ENCODE measurements at regions not wholly inside any gene's neighbourhood (a gene's known extent, or its start where the extent isn't known, plus 50 kb on each side); places are given as distances from the start of the nearest gene placed in this dataset.

- Histone ChIP-seq H3K9me3 (replicated peaks; ENCODE audit: control insufficient read depth, insufficient read depth, low read length) (no peaks in the 10 kb centered on the region), H3K79me2 (ENCODE audit: control insufficient read depth, insufficient read depth, low read length) (no peaks in the 10 kb centered on the region), H3K27me3 (replicated peaks in 1 of 2; ENCODE audit: control insufficient read depth in 2 of 2, insufficient read depth in 2 of 2, low read length in 1 of 2) (no peaks in the 10 kb centered on the region), H3K27ac (ENCODE audit: control insufficient read depth, insufficient read depth) (no peak overlapping the region), H2AFZ (ENCODE audit: control insufficient read depth, low read depth, low read length) (no peak overlapping the region), H3K9ac (ENCODE audit: control insufficient read depth, insufficient read depth, low read length) (no peak overlapping the region), H4K20me1 (ENCODE audit: control insufficient read depth, insufficient read depth) (no peaks in the 10 kb centered on the region), H3K4me2 (ENCODE audit: control insufficient read depth, insufficient read depth) (no peak overlapping the region), H3K36me3 (ENCODE audit: control insufficient read depth in 2 of 2, insufficient read depth in 2 of 2, low read length in 1 of 2) (no peaks in the 10 kb centered on the region), H3K4me1 (ENCODE audit: control insufficient read depth, insufficient read depth, low read length) (no peaks in the 10 kb centered on the region), H3K4me3 (no peak overlapping the region)
- intact Hi-C loops (cut with micrococcal nuclease; ENCODE audit: unreplicated experiment) = no loop called here
- FAIRE-seq = no peak
- POLR2A ChIA-PET = no interaction called here
- CTCF ChIA-PET = no interaction called here
- WGBS (ENCODE audit: insufficient coverage, insufficient replicate concordance, low lambda C conversion rate, missing lambda C conversion rate) = 0% methylated on average over 1 of the region's 1 CpG
- no peak for ATAC-seq
- no TSS peak for BruUV-seq (replicated peaks)
- in situ Hi-C loops (cut with MboI) = no loop called here
- RAD21 ChIA-PET (ENCODE audit: unreplicated experiment) = no interaction called here
- no peak for TF ChIP-seq KAT2A (conservative IDR thresholded peaks at IDR 0.05; ENCODE audit: control insufficient read depth, low read depth, low read length)
- TF ChIP-seq, protein P1, sequence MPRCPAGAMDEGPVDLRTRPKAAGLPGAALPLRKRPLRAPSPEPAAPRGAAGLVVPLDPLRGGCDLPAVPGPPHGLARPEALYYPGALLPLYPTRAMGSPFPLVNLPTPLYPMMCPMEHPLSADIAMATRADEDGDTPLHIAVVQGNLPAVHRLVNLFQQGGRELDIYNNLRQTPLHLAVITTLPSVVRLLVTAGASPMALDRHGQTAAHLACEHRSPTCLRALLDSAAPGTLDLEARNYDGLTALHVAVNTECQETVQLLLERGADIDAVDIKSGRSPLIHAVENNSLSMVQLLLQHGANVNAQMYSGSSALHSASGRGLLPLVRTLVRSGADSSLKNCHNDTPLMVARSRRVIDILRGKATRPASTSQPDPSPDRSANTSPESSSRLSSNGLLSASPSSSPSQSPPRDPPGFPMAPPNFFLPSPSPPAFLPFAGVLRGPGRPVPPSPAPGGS (IDR thresholded peaks at IDR 0.05; ENCODE audit: borderline replicate concordance, insufficient read depth, low read depth, low read length, poor library complexity, severe bottlenecking) = no peak
- TF ChIP-seq ATF7 (IDR thresholded peaks at IDR 0.05; ENCODE audit: low read depth) = no peak
- no peak for TF ChIP-seq TCF3 (IDR thresholded peaks at IDR 0.05; ENCODE audit: borderline replicate concordance, insufficient read depth, low read depth, low read length)
- no peak for TF ChIP-seq RFX5 (IDR thresholded peaks at IDR 0.05; ENCODE audit: low read depth, low read length)
- TF ChIP-seq, protein P2, sequence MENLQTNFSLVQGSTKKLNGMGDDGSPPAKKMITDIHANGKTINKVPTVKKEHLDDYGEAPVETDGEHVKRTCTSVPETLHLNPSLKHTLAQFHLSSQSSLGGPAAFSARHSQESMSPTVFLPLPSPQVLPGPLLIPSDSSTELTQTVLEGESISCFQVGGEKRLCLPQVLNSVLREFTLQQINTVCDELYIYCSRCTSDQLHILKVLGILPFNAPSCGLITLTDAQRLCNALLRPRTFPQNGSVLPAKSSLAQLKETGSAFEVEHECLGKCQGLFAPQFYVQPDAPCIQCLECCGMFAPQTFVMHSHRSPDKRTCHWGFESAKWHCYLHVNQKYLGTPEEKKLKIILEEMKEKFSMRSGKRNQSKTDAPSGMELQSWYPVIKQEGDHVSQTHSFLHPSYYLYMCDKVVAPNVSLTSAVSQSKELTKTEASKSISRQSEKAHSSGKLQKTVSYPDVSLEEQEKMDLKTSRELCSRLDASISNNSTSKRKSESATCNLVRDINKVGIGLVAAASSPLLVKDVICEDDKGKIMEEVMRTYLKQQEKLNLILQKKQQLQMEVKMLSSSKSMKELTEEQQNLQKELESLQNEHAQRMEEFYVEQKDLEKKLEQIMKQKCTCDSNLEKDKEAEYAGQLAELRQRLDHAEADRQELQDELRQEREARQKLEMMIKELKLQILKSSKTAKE (IDR thresholded peaks at IDR 0.05; ENCODE audit: low read depth, poor library complexity, severe bottlenecking) = no peak
- no peak for TF ChIP-seq KDM1A (IDR thresholded peaks at IDR 0.05; ENCODE audit: borderline replicate concordance)
- no peak for TF ChIP-seq IKZF1 (conservative IDR thresholded peaks at IDR 0.05)
- TF ChIP-seq CREM (IDR thresholded peaks at IDR 0.05; ENCODE audit: low read depth) = no peak
- TF ChIP-seq NFXL1 (IDR thresholded peaks at IDR 0.05; ENCODE audit: borderline replicate concordance) = no peak
- no peak for TF ChIP-seq NBN (IDR thresholded peaks at IDR 0.05)
- no peak for TF ChIP-seq EZH2 (IDR thresholded peaks at IDR 0.05; ENCODE audit: borderline replicate concordance, control insufficient read depth, low read depth, low read length)
- no peak for TF ChIP-seq PRDM15 (CRISPR knock-in tag; IDR thresholded peaks at IDR 0.05)
- no peak for TF ChIP-seq CHD2 (IDR thresholded peaks at IDR 0.05; ENCODE audit: borderline replicate concordance, low read depth, low read length)
- SMC1A ChIA-PET (ENCODE audit: uncharacterized antibody, unreplicated experiment) = no interaction called here
- DNase-seq (ENCODE audit: low read depth, low spot score) = no peak
Measured at GRCh38 chr2:100756704-100757103, 63.2 kb upstream of the NPAS2 start.

Measured in GM12878 (cell line).